Tibial nerve (tissue), 4 donors: ENCODE measurements at regions not wholly inside any gene's neighbourhood (a gene's known extent, or its start where the extent isn't known, plus 50 kb on each side); places are given as distances from the start of the nearest gene placed in this dataset.

Experiments used
- CTCF ChIP-seq, 5 experiments: fragments of 200-600 bp in 3 of 5; fragments of 450-650 bp in 2 of 5; sonication (generic) in 3 of 5; IDR thresholded peaks; one replicate each; pipeline ENCODE4 v1.5.1; 2016 to 2019; ENCODE audit warnings: antibody characterized with exemption in 5 of 5, mild to moderate bottlenecking in 3 of 5, moderate library complexity in 2 of 5
- EP300 ChIP-seq, 2 donors: sonication (generic); formaldehyde crosslinking; IDR thresholded peaks; one replicate each; pipeline ENCODE4 v1.6.1; 2017; ENCODE audit warnings: antibody characterized with exemption in 2 of 2, mild to moderate bottlenecking in 1 of 2
- POLR2A ChIP-seq, 2 donors: fragments of 450-650 bp; IDR thresholded peaks; one replicate each; pipeline ENCODE4 v1.6.1; 2017; ENCODE audit warnings: antibody characterized with exemption in 2 of 2, mild to moderate bottlenecking in 2 of 2, moderate library complexity in 2 of 2

GRCh38 chr2:187877391-187877790, 323.2 kb upstream of the TFPI start:
- TF ChIP-seq CTCF (IDR thresholded peaks at IDR 0.05): no peak
- no peak for TF ChIP-seq POLR2A (IDR thresholded peaks at IDR 0.05)
- TF ChIP-seq EP300 (IDR thresholded peaks at IDR 0.05): no peak
